K562 (cell line): ENCODE measurements at regions not wholly inside any gene's neighbourhood (a gene's known extent, or its start where the extent isn't known, plus 50 kb on each side); places are given as distances from the start of the nearest gene placed in this dataset.
"Not testable (repeated sequence)": the region's sequence is repeated elsewhere in the genome, so short reads cannot be mapped to it uniquely, and the experiment has no call there.

ENCODE experiments used
- ATAC-seq: fragments of 200-7000 bp; cut with Tn5 transposase; 3 replicates; pipeline ENCODE4 v1.9.1; 2020; ENCODE audit warnings: moderate library complexity
- BruUV-seq: library from RNA; stranded (reverse); fragments of 400-500 nt; replicated peaks from 2 replicates; lab custom pipeline; 2021; lab: Mats Ljungman, UMichigan
- CTCF ChIA-PET: fragments of 300-600 bp; formaldehyde crosslinking; extraction: SDS; loops from one replicate; lab custom pipeline; 2021; ENCODE audit warnings: low intra/inter-chr PET ratio; lab: Yijun Ruan, JAX
- POLR2A ChIA-PET: fragments of 300-600, 350-650 bp; sonication (Branson Sonifier 250); formaldehyde crosslinking; extraction: SDS; loops from one replicate; lab custom pipeline; 2021; ENCODE audit warnings: antibody characterized with exemption, inconsistent platforms; lab: Yijun Ruan, JAX
- DNase-seq, 4 experiments: peaks; one replicate each; pipeline versions ENCODE4 v3.0.0 to v3.0.0-alpha.2; 2011 to 2018; ENCODE audit warnings: low spot score in 3 of 4, mixed read lengths in 3 of 4; ENCODE audit errors: extremely low read depth in 1 of 4
- FAIRE-seq: peaks from 2 replicates; lab custom pipeline; 2011; peaks lifted over from hg19 to GRCh38; lab: Jason Lieb, UNC
- H2AFZ ChIP-seq: 2 replicates; pipeline ENCODE4 v1.6.0; 2011; ENCODE audit warnings: low read depth, low read length, control low read depth, inconsistent platforms
- H3K27ac ChIP-seq: fragments of 200-600 bp; 3 replicates; pipeline ENCODE4 v1.8.0; 2011; ENCODE audit warnings: low read depth, mild to moderate bottlenecking, control low read depth, inconsistent platforms, low read length, moderate library complexity, mixed read lengths; ENCODE audit errors: extremely low read depth
- H3K27me3 ChIP-seq, 2 experiments: fragments of 300-600 bp in 1 of 2; 2 replicates in 1 of 2; 3 replicates in 1 of 2; pipeline versions ENCODE4 v1.6.0 to v1.8.0; 2011; ENCODE audit warnings: inconsistent platforms in 2 of 2, low read length in 2 of 2, mild to moderate bottlenecking in 1 of 2, mixed read lengths in 1 of 2, moderate library complexity in 1 of 2; ENCODE audit not compliant: control insufficient read depth in 2 of 2, insufficient read depth in 2 of 2
- H3K36me3 ChIP-seq: fragments of 300-600 bp; 3 replicates; pipeline ENCODE4 v1.8.0; 2011; ENCODE audit warnings: mild to moderate bottlenecking, low read length, inconsistent platforms; ENCODE audit not compliant: control insufficient read depth, insufficient read depth
- H3K4me1 ChIP-seq, 2 experiments: fragments of 200-600 bp in 1 of 2; replicated peaks in 1 of 2; 2 replicates in 1 of 2; 3 replicates in 1 of 2; pipeline versions ENCODE4 v1.5.1 to v1.8.0; 2011; ENCODE audit warnings: inconsistent platforms in 2 of 2, low read length in 2 of 2, mild to moderate bottlenecking in 1 of 2, mixed read lengths in 1 of 2, moderate library complexity in 1 of 2; ENCODE audit not compliant: control insufficient read depth in 2 of 2, insufficient read depth in 2 of 2
- H3K4me2 ChIP-seq: 2 replicates; pipeline ENCODE4 v1.6.1; 2011; ENCODE audit warnings: low read length, control low read depth, inconsistent platforms, mixed read lengths; ENCODE audit not compliant: insufficient read depth
- H3K4me3 ChIP-seq: fragments of 200-600 bp; sonication (generic), shearing (Covaris generic); 2 replicates; pipeline ENCODE4 v1.5.1; 2016; ENCODE audit warnings: control low read depth, inconsistent platforms
- H3K79me2 ChIP-seq: fragments of 200-600 bp; 3 replicates; pipeline ENCODE4 v1.8.0; 2011; ENCODE audit warnings: low read length, inconsistent platforms; ENCODE audit not compliant: control insufficient read depth, insufficient read depth
- H3K9ac ChIP-seq, 2 experiments: 2 replicates each; pipeline versions ENCODE4 v1.6.0 to v1.6.1; 2011; ENCODE audit warnings: low read depth in 2 of 2, low read length in 2 of 2, control low read depth in 1 of 2, inconsistent platforms in 1 of 2, mild to moderate bottlenecking in 1 of 2, mixed read lengths in 1 of 2; ENCODE audit not compliant: insufficient read depth in 1 of 2
- H3K9me1 ChIP-seq: one replicate; pipeline ENCODE4 v1.6.0; 2011; ENCODE audit warnings: inconsistent platforms, mild to moderate bottlenecking, low read length, moderate library complexity; ENCODE audit not compliant: control insufficient read depth, insufficient read depth
- H3K9me3 ChIP-seq: replicated peaks from 2 replicates; pipeline ENCODE4 v1.5.1; 2011; ENCODE audit warnings: low read depth, low read length, inconsistent platforms; ENCODE audit not compliant: control insufficient read depth, insufficient read depth
- H4K20me1 ChIP-seq: replicated peaks from 2 replicates; pipeline ENCODE4 v1.6.1; 2011; ENCODE audit warnings: low read length, inconsistent platforms, mixed read lengths; ENCODE audit not compliant: control insufficient read depth, insufficient read depth
- ATF3 ChIP-seq, 2 experiments: fragments of 450-650 bp in 1 of 2; sonication (generic) in 1 of 2; formaldehyde crosslinking in 1 of 2; IDR thresholded peaks in 1 of 2; conservative IDR thresholded peaks in 1 of 2; 2 replicates each; pipeline versions ENCODE4 v1.6.1 to v1.8.1; 2016 to 2023; ENCODE audit warnings: mild to moderate bottlenecking in 2 of 2, moderate library complexity in 2 of 2, inconsistent platforms in 1 of 2, missing genetic modification reagents in 1 of 2
- MAX ChIP-seq: sonication (generic); formaldehyde crosslinking; IDR thresholded peaks from 2 replicates; pipeline ENCODE4 v1.9.0; 2022; ENCODE audit warnings: mild to moderate bottlenecking, missing genetic modification reagents
- WGBS: fragments of 100-300 bp; shearing (Covaris generic); methylation state at CpG from one replicate; pipeline ENCODE4 v1.1.6; 2016; ENCODE audit warnings: low coverage, mixed read lengths; ENCODE audit not compliant: insufficient coverage; ENCODE audit errors: missing lambda C conversion rate; 5-methylcytosine and 5-hydroxymethylcytosine counted together
- in situ Hi-C: fragments of 300-500 bp; cut with MboI; formaldehyde crosslinking; loops from 4 replicates; pipeline ENCODE4 v1.15.0; 2018; ENCODE audit warnings: inconsistent platforms, mixed read lengths
- intact Hi-C: fragments of 100-400 bp; cut with micrococcal nuclease; formaldehyde crosslinking; loops from 2 replicates; pipeline ENCODE4 v1.14.2; 2022

DNA sequence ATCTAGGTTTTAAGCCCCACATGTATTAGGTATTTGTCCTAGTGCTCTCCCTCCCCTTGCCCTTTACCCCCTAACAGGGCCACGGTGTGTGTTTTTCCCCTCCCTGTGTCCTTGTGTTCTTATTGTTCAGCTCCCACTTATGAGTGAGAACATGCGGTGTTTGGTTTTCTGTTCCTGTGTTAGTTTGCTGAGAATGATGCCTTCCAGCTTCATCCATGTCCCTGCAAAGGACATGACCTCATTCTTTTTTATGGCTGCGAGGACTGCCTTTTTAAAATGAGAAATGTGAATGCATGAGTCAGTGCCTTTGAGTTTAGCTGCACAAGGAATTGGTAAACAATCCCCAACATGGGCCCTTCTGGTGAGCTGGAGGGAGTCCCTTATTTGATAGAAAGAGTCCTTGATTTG lies 88.4 kb upstream of the EIF5 start:
- not testable (repeated sequence) for FAIRE-seq; TF ChIP-seq ATF3 (CRISPR knock-in tag; conservative IDR thresholded peaks at IDR 0.05)
- peak; percentile 28; the same call in 1 of the 2 replicates for TF ChIP-seq ATF3 (IDR thresholded peaks at IDR 0.05)
- TF ChIP-seq, all 486 proteins: peak for 1; not testable (repeated sequence) for 485

DNA sequence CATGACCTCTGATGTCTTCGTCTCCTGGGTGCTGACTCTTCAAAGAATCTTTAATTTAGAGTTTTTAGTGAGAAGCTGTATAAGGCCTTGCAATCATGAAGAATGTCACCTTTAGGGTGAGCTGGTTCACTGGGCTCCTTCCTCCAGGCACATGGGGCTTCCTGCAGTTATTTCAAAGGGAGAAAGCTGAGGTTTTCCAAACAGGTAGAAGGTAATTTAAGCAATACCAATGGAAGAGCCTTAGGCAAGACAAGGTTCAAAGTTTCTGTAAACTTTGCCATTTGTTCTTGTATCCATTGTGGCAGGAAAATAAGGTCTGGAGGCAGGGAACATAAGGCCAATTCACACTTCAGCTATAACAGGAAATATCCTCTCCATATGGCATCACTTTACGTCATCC lies 88.0 kb upstream of the EIF5 start:
- Histone ChIP-seq H2AFZ (0 out of 2 replicates have a peak overlapping the region, but pooled peaks have one; percentile 31), H3K79me2 (no peaks in the 10 kb centered on the region), H3K27me3 (no peaks in the 10 kb centered on the region), H3K4me2 (no peak overlapping the region), H4K20me1 (no peaks in the 10 kb centered on the region), H3K9me1 (no peaks in the 10 kb centered on the region), H3K9ac (no peak overlapping the region), H3K9me3 (no peaks in the 10 kb centered on the region), H3K4me3 (no peak overlapping the region), H3K36me3 (no peaks in the 10 kb centered on the region), H3K4me1 (peaks cover under 1 to 5% of the 10 kb centered on the region in 2 experiments; a peak in 2 of 5 replicates)
- CTCF ChIA-PET: no interaction called here
- in situ Hi-C loops: no loop called here
- DNase-seq: no peak
- no TSS peak for BruUV-seq
- no peak for FAIRE-seq
- POLR2A ChIA-PET: no interaction called here
- WGBS: 0% methylated on average over 2 of the region's 2 CpGs
- no peak for ATAC-seq
- TF ChIP-seq ATF3 (IDR thresholded peaks at IDR 0.05) (peak; percentile 0; the same call in 1 of the 2 replicates), ATF3 (CRISPR knock-in tag; conservative IDR thresholded peaks at IDR 0.05) (no peak), MAX (CRISPR knock-in tag) (no peak)
- TF ChIP-seq, all 486 proteins: peak for 1
- intact Hi-C loops: no loop called here
- no peak overlapping the region for H3K27ac ChIP-seq

More for the DNA sequence above, 88.4 kb upstream of the EIF5 start:
- in situ Hi-C loops, ATAC-seq, H3K9ac ChIP-seq, intact Hi-C loops, POLR2A ChIA-PET, H3K4me3 ChIP-seq, H3K79me2 ChIP-seq, CTCF ChIA-PET, H3K36me3 ChIP-seq, H3K9me3 ChIP-seq, DNase-seq, H3K4me1 ChIP-seq, BruUV-seq, H3K4me2 ChIP-seq, H3K27me3 ChIP-seq, H4K20me1 ChIP-seq, H3K27ac ChIP-seq, H3K9me1 ChIP-seq: not testable (repeated sequence)
- H2AFZ ChIP-seq: 0 out of 2 replicates have a peak overlapping the region, but pooled peaks have one; percentile 31
- WGBS: 24% methylated on average over 3 of the region's 3 CpGs
